Activated T-cell treated with anti-CD3 and anti-CD28 coated beads for 1 hour (primary cell): ENCODE measurements at regions not wholly inside any gene's neighbourhood (a gene's known extent, or its start where the extent isn't known, plus 50 kb on each side); places are given as distances from the start of the nearest gene placed in this dataset.
"Not testable (repeated sequence)": the region's sequence is repeated elsewhere in the genome, so short reads cannot be mapped to it uniquely, and the experiment has no call there.

Experiments used
- DNase-seq: peaks from one replicate; pipeline ENCODE4 v3.0.0-alpha.2; 2020; ENCODE audit warnings: low read depth

GRCh38 chr6:10112871-10113549, 301.9 kb downstream of the TFAP2A start:
- DNase-seq = no peak

GRCh38 chr6:10111975-10112374, 302.9 kb downstream of the TFAP2A start:
- DNase-seq = no peak

- DNase-seq = no peak
Observed at GRCh38 chr6:10101551-10102252, 313.2 kb downstream of the TFAP2A start.

GRCh38 chr6:10099529-10100140, 315.2 kb downstream of the TFAP2A start:
- no peak for DNase-seq

- no peak for DNase-seq
Observed at GRCh38 chr6:10098756-10099528, 315.9 kb downstream of the TFAP2A start.

GRCh38 chr6:10093282-10093681, 321.6 kb downstream of the TFAP2A start:
- no peak for DNase-seq

GRCh38 chr6:10084111-10084986, 330.5 kb downstream of the TFAP2A start:
- DNase-seq = no peak

GRCh38 chr6:10082385-10082784, 332.5 kb downstream of the TFAP2A start:
- DNase-seq = no peak

- no peak for DNase-seq
Observed at GRCh38 chr6:10081957-10082356, 332.9 kb downstream of the TFAP2A start.

- no peak for DNase-seq
Observed at GRCh38 chr6:10081075-10081474, 333.8 kb downstream of the TFAP2A start.

GRCh38 chr6:10080561-10080960, 334.3 kb downstream of the TFAP2A start:
- no peak for DNase-seq

- no peak for DNase-seq
Observed at GRCh38 chr6:10078581-10078980, 336.3 kb downstream of the TFAP2A start.

- DNase-seq = not testable (repeated sequence)
Observed at GRCh38 chr6:10074726-10075125, 340.1 kb downstream of the TFAP2A start.

GRCh38 chr6:10073341-10073740, 341.5 kb downstream of the TFAP2A start:
- DNase-seq = no peak

GRCh38 chr6:10071631-10072220, 343.1 kb downstream of the TFAP2A start:
- DNase-seq = no peak

GRCh38 chr6:10060004-10060403, 354.9 kb downstream of the TFAP2A start:
- DNase-seq = no peak

GRCh38 chr6:10054672-10055071, 360.2 kb downstream of the TFAP2A start:
- DNase-seq = no peak

- no peak for DNase-seq
Observed at GRCh38 chr6:10051283-10051682, 363.6 kb downstream of the TFAP2A start.

GRCh38 chr6:10048370-10049297, 366.2 kb downstream of the TFAP2A start:
- DNase-seq = no peak

- DNase-seq = no peak
Observed at GRCh38 chr6:10042280-10042679, 372.6 kb downstream of the TFAP2A start.
